ENCODE measurements at regions not wholly inside any gene's neighbourhood (a gene's known extent, or its start where the extent isn't known, plus 50 kb on each side); places are given as distances from the start of the nearest gene placed in this dataset.

DNA sequence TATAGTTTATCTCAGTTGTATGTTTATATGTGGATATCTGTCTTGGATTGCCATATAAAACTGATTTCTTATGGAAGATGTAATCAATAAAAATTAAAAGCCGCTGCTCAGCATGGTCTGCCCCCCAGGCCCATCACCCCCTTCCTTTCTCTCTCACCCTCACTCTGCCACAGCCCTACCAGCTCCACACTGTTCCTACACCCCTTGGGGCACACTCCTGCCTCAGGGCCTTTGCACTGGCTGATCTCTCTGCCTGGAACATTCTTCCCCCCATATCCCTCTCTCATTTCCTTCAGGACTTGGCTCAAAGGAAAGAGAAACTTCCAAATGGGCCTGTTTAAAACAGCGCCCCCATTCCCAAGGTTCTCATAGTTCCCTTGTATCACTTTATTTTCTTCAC lies 63.1 kb downstream of the LRRC32 start:
- no peak overlapping the region for H3K27ac ChIP-seq (ENCODE audit: low read depth, low read length)
- WGBS, 3 donors: 94 to 96% (median 95%) methylated on average over 2 of the region's 2 CpGs

DNA sequence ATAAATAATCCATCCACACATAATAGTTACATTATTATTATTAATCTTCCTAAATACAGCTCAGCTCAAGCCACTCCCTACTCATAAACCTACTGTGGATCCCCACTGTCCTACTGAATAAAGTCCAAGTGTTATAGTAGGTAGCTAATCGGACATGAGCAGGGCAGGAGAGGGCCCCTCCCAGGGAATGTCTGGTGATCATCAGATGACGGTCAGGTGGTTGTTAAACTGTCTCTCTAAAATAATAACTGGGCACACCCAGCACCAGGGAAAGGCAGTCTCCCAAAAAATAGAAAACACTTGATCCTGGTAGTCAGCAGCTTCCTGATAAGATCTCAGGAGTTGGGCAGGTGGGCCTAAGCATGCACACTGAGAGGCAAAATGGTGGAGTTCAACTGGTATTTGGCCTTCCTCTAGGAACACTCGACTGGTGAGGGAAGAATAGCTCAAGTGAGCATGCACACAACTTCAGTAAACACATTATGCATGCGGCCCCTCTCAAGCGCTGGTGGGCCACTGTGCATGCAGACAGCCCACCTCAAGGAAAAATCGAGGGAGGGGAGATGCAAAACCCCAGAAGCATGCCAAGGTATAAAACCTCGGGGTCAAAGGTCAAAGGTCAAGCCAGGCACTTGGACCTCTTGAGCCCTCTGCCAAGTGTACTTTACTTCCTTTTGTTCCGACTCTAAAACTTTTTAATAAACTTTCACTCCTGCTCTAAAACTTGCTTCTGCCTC lies 65.0 kb downstream of the LRRC32 start:
- no peak overlapping the region for H3K27ac ChIP-seq (ENCODE audit: low read depth, low read length)
- 80 to 88% (median 86%) methylated on average over 8 of the region's 8 CpGs for WGBS, 3 donors

DNA sequence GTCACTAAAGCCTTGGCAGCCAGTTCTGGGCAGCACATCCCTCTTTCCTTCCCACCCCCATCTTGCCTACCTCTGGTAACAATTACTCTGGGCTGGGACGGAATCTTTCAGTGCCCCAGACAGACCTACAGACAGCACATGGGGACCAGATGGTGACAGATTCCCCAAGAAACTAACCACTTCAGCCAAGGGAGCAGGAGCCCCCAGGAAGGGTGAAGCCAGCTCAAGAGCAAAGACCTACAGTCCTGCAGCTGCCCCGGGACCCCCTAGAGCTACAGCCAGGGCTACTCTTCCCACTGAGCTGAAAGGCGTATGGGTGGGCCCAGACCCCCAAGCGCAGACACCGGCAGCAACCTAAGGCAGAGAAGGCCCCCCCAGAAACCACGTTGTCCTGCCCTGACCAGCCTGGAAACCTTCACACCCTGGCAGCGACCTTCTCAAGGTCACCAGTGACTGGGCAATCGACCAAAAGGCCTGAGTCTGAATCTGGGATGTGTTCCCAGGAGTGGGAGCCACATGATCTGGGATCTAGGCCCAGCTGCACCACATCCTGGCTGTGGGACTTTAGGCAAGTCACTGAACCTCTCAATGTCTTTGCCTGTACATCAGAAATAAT lies 65.8 kb downstream of the LRRC32 start:
- WGBS, 3 donors: 54 to 72% (median 67%) methylated on average over 8 of the region's 8 CpGs
- H3K27ac ChIP-seq (ENCODE audit: low read depth, low read length): no peak overlapping the region

DNA sequence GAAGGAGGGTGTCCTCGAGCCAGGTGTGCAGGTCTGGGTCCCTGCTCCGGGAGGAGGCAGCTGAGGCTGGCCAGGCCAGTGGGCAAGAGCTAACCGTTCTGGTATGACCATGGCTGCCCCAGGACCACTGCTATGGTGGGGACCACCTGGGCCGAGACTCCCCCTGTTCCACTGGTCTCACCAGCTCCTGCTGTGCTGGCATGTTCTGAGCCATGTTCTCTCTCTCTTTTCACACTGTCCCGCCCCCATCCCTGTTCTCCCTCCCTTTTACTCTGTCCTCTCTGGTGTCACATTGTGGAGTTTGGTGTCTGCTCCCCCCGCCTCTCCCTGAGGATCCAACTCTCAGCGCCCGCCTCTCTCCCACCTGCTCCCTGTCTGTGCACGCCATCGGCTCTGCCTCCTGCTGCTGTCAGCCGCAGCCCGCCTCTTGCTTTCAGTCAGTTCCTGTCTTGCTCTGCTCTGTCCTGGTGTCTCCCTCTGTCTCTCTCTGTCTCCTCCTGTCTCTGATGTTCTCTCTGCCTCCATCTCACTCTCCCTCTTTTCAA lies 66.4 kb downstream of the LRRC32 start:
- H3K27ac ChIP-seq (ENCODE audit: low read depth, low read length): no peak overlapping the region
- 86 to 92% (median 89%) methylated on average over 11 to 12 of the region's 12 CpGs for WGBS, 3 donors

DNA sequence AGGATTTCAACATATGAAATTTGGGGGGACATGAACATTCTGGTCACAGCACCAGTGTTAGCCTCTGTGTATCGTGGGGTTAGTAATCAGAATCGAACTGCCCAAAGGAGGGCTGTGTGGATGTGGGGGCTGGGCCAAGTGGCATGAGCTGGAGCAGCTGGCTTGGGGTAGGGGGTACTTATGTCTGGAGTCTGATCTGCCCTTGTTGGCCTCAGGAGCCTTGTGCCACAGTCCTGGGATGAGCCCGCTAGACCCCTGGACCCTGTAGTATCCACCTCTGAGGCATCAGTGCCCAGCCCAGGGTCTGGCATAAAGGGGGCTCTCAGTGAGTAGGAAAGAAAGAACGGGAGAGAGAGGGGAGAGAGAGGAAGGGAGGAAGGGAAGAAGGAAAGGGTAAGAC lies 67.3 kb downstream of the LRRC32 start:
- WGBS, 3 donors: 88 to 94% (median 93%) methylated on average over 4 of the region's 4 CpGs

More for the DNA sequence above, 67.3 kb downstream of the LRRC32 start:
- peak overlapping the region; percentile 25 for H3K27ac ChIP-seq (ENCODE audit: low read depth, low read length)
